ENCODE measurements at regions not wholly inside any gene's neighbourhood (a gene's known extent, or its start where the extent isn't known, plus 50 kb on each side); places are given as distances from the start of the nearest gene placed in this dataset.

GRCh38 chr5:145585443-145586148 is 249.5 kb downstream of the PRELID2 start:
- Histone ChIP-seq H3K27me3 (ENCODE audit: low read depth) (no peaks in the 10 kb centered on the region), H3K4me3 (no peak overlapping the region), H3K36me3 (no peaks in the 10 kb centered on the region), H3K9me3 (replicated peaks) (peaks cover 7% of the 10 kb centered on the region), H3K4me1 (no peaks in the 10 kb centered on the region), H3K27ac (replicated peaks) (no peak overlapping the region)
- no peak for DNase-seq
- TF ChIP-seq CTCF (IDR thresholded peaks at IDR 0.05; ENCODE audit: borderline replicate concordance), result no peak
- intact Hi-C loops (cut with micrococcal nuclease), result no loop called here

GRCh38 chr5:145579301-145579700 is 255.8 kb downstream of the PRELID2 start:
- H3K4me3 ChIP-seq, result no peak overlapping the region
- H3K4me1 ChIP-seq, result no peaks in the 10 kb centered on the region
- no peaks in the 10 kb centered on the region for H3K27me3 ChIP-seq (ENCODE audit: low read depth)
- H3K36me3 ChIP-seq, result no peaks in the 10 kb centered on the region
- intact Hi-C loops (cut with micrococcal nuclease), result no loop called here
- DNase-seq, result no peak
- peaks cover 38% of the 10 kb centered on the region for H3K9me3 ChIP-seq (replicated peaks)
- H3K27ac ChIP-seq (replicated peaks), result no peak overlapping the region
- no peak for TF ChIP-seq CTCF (IDR thresholded peaks at IDR 0.05; ENCODE audit: borderline replicate concordance)

- no peak for TF ChIP-seq CTCF (IDR thresholded peaks at IDR 0.05; ENCODE audit: borderline replicate concordance)
- DNase-seq, result no peak
- Histone ChIP-seq H3K9me3 (replicated peaks) (peaks cover 32% of the 10 kb centered on the region), H3K4me1 (no peaks in the 10 kb centered on the region), H3K36me3 (no peaks in the 10 kb centered on the region), H3K27me3 (ENCODE audit: low read depth) (no peaks in the 10 kb centered on the region), H3K4me3 (no peak overlapping the region), H3K27ac (replicated peaks) (no peak overlapping the region)
- intact Hi-C loops (cut with micrococcal nuclease), result no loop called here
These were observed 260.1 kb downstream of the PRELID2 start for GRCh38 chr5:145574889-145575573.

- Histone ChIP-seq H3K36me3 (no peaks in the 10 kb centered on the region), H3K27me3 (ENCODE audit: low read depth) (no peaks in the 10 kb centered on the region), H3K4me1 (no peaks in the 10 kb centered on the region), H3K9me3 (replicated peaks) (no peaks in the 10 kb centered on the region), H3K4me3 (no peak overlapping the region), H3K27ac (replicated peaks) (no peak overlapping the region)
- intact Hi-C loops (cut with micrococcal nuclease), result no loop called here
- no peak for TF ChIP-seq CTCF (IDR thresholded peaks at IDR 0.05; ENCODE audit: borderline replicate concordance)
- no peak for DNase-seq
These were observed 266.6 kb downstream of the PRELID2 start for GRCh38 chr5:145568581-145568980.

- Histone ChIP-seq H3K4me3 (no peak overlapping the region), H3K36me3 (no peaks in the 10 kb centered on the region), H3K27me3 (ENCODE audit: low read depth) (no peaks in the 10 kb centered on the region), H3K4me1 (no peaks in the 10 kb centered on the region), H3K9me3 (replicated peaks) (no peaks in the 10 kb centered on the region), H3K27ac (replicated peaks) (no peak overlapping the region)
- TF ChIP-seq CTCF (IDR thresholded peaks at IDR 0.05; ENCODE audit: borderline replicate concordance), result no peak
- intact Hi-C loops (cut with micrococcal nuclease), result no loop called here
- DNase-seq, result no peak
These were observed 272.2 kb downstream of the PRELID2 start for GRCh38 chr5:145562931-145563330.
